ENCODE measurements at regions not wholly inside any gene's neighbourhood (a gene's known extent, or its start where the extent isn't known, plus 50 kb on each side); places are given as distances from the start of the nearest gene placed in this dataset.

DNA sequence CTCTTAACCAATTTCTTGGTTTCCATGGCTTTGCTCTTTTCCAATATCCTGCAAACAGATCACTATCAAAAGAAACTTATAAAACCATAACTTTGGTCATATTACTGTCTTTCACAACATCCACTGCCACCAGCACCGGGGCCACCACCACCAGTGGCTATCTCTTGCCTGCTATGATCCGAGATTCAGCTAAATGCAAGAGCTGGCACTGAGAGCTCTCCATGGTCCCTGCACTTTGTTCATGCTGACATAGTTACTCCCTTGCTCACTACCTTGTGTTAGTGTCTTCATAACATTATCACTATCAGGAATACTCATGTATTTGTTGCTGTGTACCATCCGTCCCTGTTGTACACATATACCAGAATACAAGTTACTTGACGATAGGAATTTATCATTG lies 299.0 kb downstream of the ETS1 start:
- no peak overlapping the region for H3K27ac ChIP-seq (ENCODE audit: low read length)
- H3K36me3 ChIP-seq (replicated peaks; ENCODE audit: low read depth, low read length) = no peaks in the 10 kb centered on the region
- H3K9ac ChIP-seq (ENCODE audit: low read length) = no peak overlapping the region
- H3K79me2 ChIP-seq (ENCODE audit: low read length) = no peaks in the 10 kb centered on the region
- H3K4me3 ChIP-seq (ENCODE audit: low read length) = no peak overlapping the region
- H4K20me1 ChIP-seq (ENCODE audit: insufficient read depth, low read length) = no peaks in the 10 kb centered on the region
- H3K4me2 ChIP-seq (ENCODE audit: low read length) = peak overlapping the region; percentile 73; the same call in 1 of the 2 replicates
- no peak for TF ChIP-seq EZH2phosphoT487 (IDR thresholded peaks at IDR 0.05; ENCODE audit: low read depth)
- TF ChIP-seq CTCF (IDR thresholded peaks at IDR 0.05; ENCODE audit: low read depth, low read length) = no peak
- H3K27me3 ChIP-seq (ENCODE audit: low read depth, low read length) = peaks cover 6% of the 10 kb centered on the region; the same call in 1 of the 2 replicates
- no peaks in the 10 kb centered on the region for H3K9me3 ChIP-seq (ENCODE audit: insufficient read depth, low read length)
- H3K4me1 ChIP-seq (ENCODE audit: low read length) = peaks cover 43% of the 10 kb centered on the region
- H2AFZ ChIP-seq (ENCODE audit: low read depth, low read length) = no peak overlapping the region

DNA sequence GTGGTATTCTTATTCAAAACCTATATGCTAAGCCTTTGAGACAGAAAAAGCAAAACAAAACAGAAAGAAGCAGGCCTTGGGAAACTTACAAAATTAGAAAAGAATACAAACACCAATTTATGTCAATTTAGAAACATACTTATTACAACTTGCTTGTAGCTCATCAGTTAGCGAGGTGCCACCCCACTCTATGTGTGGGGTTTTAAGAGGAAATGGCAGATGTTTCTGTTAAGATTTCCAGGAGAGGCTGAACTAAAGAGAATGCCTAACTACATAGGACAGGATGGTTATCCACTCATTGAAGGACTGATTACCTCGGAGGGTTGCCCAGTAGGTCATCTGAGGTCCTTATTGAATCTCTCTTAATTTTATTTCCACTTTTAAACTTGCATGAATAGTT lies 302.0 kb downstream of the ETS1 start:
- Histone ChIP-seq H3K27me3 (ENCODE audit: low read depth, low read length) (peaks cover 6% of the 10 kb centered on the region; the same call in 1 of the 2 replicates), H3K9ac (ENCODE audit: low read length) (no peak overlapping the region), H4K20me1 (ENCODE audit: insufficient read depth, low read length) (no peaks in the 10 kb centered on the region), H3K27ac (ENCODE audit: low read length) (no peak overlapping the region), H3K4me3 (ENCODE audit: low read length) (no peak overlapping the region), H3K4me1 (ENCODE audit: low read length) (peaks cover 20% of the 10 kb centered on the region), H3K4me2 (ENCODE audit: low read length) (no peak overlapping the region), H3K79me2 (ENCODE audit: low read length) (no peaks in the 10 kb centered on the region), H2AFZ (ENCODE audit: low read depth, low read length) (no peak overlapping the region), H3K9me3 (ENCODE audit: insufficient read depth, low read length) (no peaks in the 10 kb centered on the region), H3K36me3 (replicated peaks; ENCODE audit: low read depth, low read length) (no peaks in the 10 kb centered on the region)
- no peak for TF ChIP-seq EZH2phosphoT487 (IDR thresholded peaks at IDR 0.05; ENCODE audit: low read depth)
- no peak for TF ChIP-seq CTCF (IDR thresholded peaks at IDR 0.05; ENCODE audit: low read depth, low read length)

- H3K27me3 ChIP-seq (ENCODE audit: low read depth, low read length) = peaks cover 6% of the 10 kb centered on the region; the same call in 1 of the 2 replicates
- H3K36me3 ChIP-seq (replicated peaks; ENCODE audit: low read depth, low read length) = no peaks in the 10 kb centered on the region
- H3K9me3 ChIP-seq (ENCODE audit: insufficient read depth, low read length) = no peaks in the 10 kb centered on the region
- no peak overlapping the region for H2AFZ ChIP-seq (ENCODE audit: low read depth, low read length)
- TF ChIP-seq EZH2phosphoT487 (IDR thresholded peaks at IDR 0.05; ENCODE audit: low read depth) (no peak), CTCF (IDR thresholded peaks at IDR 0.05; ENCODE audit: low read depth, low read length) (no peak)
- no peaks in the 10 kb centered on the region for H3K79me2 ChIP-seq (ENCODE audit: low read length)
- no peak overlapping the region for H3K9ac ChIP-seq (ENCODE audit: low read length)
- no peaks in the 10 kb centered on the region for H4K20me1 ChIP-seq (ENCODE audit: insufficient read depth, low read length)
- no peak overlapping the region for H3K4me3 ChIP-seq (ENCODE audit: low read length)
- H3K4me1 ChIP-seq (ENCODE audit: low read length) = peaks cover 16% of the 10 kb centered on the region
- H3K4me2 ChIP-seq (ENCODE audit: low read length) = no peak overlapping the region
- no peak overlapping the region for H3K27ac ChIP-seq (ENCODE audit: low read length)
Observed at GRCh38 chr11:128284634-128285033, 302.7 kb downstream of the ETS1 start.

- H3K4me1 ChIP-seq (ENCODE audit: low read length) = peaks cover 4% of the 10 kb centered on the region
- no peak overlapping the region for H2AFZ ChIP-seq (ENCODE audit: low read depth, low read length)
Observed at GRCh38 chr11:128283451-128283850, 303.9 kb downstream of the ETS1 start.

More at GRCh38 chr11:128283451-128283850, 303.9 kb downstream of the ETS1 start:
- Histone ChIP-seq H3K9me3 (ENCODE audit: insufficient read depth, low read length) (no peaks in the 10 kb centered on the region), H3K9ac (ENCODE audit: low read length) (no peak overlapping the region), H3K27ac (ENCODE audit: low read length) (no peak overlapping the region), H3K4me2 (ENCODE audit: low read length) (no peak overlapping the region), H3K79me2 (ENCODE audit: low read length) (no peaks in the 10 kb centered on the region), H3K36me3 (replicated peaks; ENCODE audit: low read depth, low read length) (no peaks in the 10 kb centered on the region), H4K20me1 (ENCODE audit: insufficient read depth, low read length) (no peaks in the 10 kb centered on the region), H3K27me3 (ENCODE audit: low read depth, low read length) (peaks cover 6% of the 10 kb centered on the region; the same call in 1 of the 2 replicates), H3K4me3 (ENCODE audit: low read length) (no peak overlapping the region)
- TF ChIP-seq EZH2phosphoT487 (IDR thresholded peaks at IDR 0.05; ENCODE audit: low read depth) = no peak
- TF ChIP-seq CTCF (IDR thresholded peaks at IDR 0.05; ENCODE audit: low read depth, low read length) = no peak

Measured in OCI-LY3 (cell line).